ENCODE measurements at regions not wholly inside any gene's neighbourhood (a gene's known extent, or its start where the extent isn't known, plus 50 kb on each side); places are given as distances from the start of the nearest gene placed in this dataset.

DNA sequence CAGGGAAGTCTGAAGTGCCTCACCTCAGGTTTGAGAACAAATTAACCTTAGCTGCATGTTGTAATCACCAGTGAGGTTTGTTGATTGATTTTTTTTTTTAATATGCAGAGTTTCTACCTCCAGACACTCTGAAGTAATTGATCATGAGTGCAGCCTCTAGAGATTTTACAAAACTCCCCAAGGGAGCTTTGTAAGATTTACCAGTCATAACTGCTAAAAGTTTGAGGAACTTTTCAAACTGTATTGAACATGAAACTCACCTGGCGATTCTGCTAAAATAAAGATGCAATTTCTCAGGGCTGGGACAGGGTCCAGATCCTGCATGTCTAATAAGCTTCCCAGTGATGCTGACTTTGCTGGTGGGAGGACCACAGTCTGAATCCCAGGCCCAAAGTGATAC lies 339.6 kb upstream of the DCC start:
- TF ChIP-seq CTCF (IDR thresholded peaks at IDR 0.05) (no peak), POLR2A (IDR thresholded peaks at IDR 0.05) (no peak)
